Suprapubic skin (tissue), 4 donors: ENCODE measurements at regions not wholly inside any gene's neighbourhood (a gene's known extent, or its start where the extent isn't known, plus 50 kb on each side); places are given as distances from the start of the nearest gene placed in this dataset.

Source experiments
- POLR2A ChIP-seq, 2 donors: fragments of 450-650 bp; IDR thresholded peaks; one replicate each; pipeline ENCODE4 v1.6.1; 2017; ENCODE audit warnings: antibody characterized with exemption in 2 of 2, mild to moderate bottlenecking in 2 of 2, moderate library complexity in 2 of 2
- POLR2AphosphoS5 ChIP-seq, 3 donors: sonication (generic); formaldehyde crosslinking; IDR thresholded peaks; one replicate each; pipeline ENCODE4 v1.6.1; 2017; ENCODE audit warnings: antibody characterized with exemption in 3 of 3
- TF ChIP-seq, protein P1 (sequence below), 2 donors: fragments of 200-600 bp in 1 of 2; fragments of 450-650 bp in 1 of 2; sonication (generic) in 1 of 2; IDR thresholded peaks; one replicate each; pipeline ENCODE4 v1.5.1; 2016 to 2019; ENCODE audit warnings: antibody characterized with exemption in 2 of 2, mild to moderate bottlenecking in 1 of 2, moderate library complexity in 1 of 2

- TF ChIP-seq, protein P1, sequence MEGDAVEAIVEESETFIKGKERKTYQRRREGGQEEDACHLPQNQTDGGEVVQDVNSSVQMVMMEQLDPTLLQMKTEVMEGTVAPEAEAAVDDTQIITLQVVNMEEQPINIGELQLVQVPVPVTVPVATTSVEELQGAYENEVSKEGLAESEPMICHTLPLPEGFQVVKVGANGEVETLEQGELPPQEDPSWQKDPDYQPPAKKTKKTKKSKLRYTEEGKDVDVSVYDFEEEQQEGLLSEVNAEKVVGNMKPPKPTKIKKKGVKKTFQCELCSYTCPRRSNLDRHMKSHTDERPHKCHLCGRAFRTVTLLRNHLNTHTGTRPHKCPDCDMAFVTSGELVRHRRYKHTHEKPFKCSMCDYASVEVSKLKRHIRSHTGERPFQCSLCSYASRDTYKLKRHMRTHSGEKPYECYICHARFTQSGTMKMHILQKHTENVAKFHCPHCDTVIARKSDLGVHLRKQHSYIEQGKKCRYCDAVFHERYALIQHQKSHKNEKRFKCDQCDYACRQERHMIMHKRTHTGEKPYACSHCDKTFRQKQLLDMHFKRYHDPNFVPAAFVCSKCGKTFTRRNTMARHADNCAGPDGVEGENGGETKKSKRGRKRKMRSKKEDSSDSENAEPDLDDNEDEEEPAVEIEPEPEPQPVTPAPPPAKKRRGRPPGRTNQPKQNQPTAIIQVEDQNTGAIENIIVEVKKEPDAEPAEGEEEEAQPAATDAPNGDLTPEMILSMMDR (IDR thresholded peaks at IDR 0.05): no peak
- TF ChIP-seq POLR2A (IDR thresholded peaks at IDR 0.05) (no peak), POLR2AphosphoS5 (IDR thresholded peaks at IDR 0.05) (no peak)
Measured at GRCh38 chr4:159489646-159490045, 386.8 kb downstream of the RAPGEF2 start.
